Fibroblast of skin of abdomen (primary cell): ENCODE measurements at regions not wholly inside any gene's neighbourhood (a gene's known extent, or its start where the extent isn't known, plus 50 kb on each side); places are given as distances from the start of the nearest gene placed in this dataset.
"Not testable (repeated sequence)": the region's sequence is repeated elsewhere in the genome, so short reads cannot be mapped to it uniquely, and the experiment has no call there.

Source experiments
- DNase-seq: peaks from one replicate; pipeline ENCODE4 v3.0.0-alpha.2; 2013

DNA sequence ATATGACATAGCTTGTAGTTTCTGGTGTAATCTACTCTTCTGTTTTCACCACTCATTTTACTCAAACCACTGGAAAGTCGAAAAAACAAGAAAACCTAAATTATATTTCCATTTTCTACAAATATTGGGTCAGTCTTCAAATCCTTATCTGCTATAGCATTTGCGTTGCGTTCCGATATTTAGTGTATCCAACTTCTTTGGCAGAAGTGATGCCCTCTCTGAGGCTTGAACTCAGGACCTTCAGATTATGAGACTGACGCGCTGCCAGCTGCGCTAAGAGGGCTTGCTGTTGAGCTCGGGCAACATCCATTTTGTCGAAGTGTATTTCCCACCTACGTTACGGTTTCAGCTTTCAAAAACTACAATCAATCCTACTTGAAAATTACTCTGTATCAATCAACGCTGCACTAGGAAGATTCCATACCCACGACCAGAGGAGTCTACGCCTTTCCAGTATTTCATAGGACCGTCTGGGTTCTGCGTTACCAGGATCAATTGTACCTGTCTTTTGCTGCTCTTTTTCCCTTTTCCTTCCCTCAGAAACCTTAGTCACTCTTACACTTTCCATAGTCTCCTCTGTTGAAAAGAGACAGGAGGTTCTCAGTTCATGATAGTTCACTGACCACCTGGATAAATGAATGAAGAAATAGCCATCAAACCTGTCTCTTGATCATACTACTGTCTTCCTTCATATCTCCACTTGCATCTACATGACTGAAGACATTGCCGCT, 140.5 kb upstream of the ZNF322 start:
- not testable (repeated sequence) for DNase-seq

DNA sequence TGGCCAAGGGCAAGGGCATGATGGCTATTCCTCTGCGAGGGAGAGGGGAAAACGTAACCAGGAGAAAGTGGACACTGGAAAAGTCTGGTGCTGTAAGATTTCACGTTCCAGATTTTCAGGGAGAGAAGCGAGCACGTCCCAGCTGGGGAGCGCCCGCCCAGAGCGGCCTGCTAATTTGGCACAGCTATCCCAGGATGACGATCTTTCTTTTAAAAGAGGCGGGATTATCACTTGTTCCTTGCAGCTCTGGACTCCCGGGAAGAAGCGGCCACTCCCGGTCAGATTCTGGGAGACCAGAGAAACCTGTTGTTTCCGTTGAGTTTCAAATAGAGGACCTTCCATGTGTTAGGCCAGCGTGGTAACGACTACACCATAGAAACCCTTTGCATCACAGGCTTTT, 144.2 kb upstream of the ZNF322 start:
- not testable (repeated sequence) for DNase-seq

DNA sequence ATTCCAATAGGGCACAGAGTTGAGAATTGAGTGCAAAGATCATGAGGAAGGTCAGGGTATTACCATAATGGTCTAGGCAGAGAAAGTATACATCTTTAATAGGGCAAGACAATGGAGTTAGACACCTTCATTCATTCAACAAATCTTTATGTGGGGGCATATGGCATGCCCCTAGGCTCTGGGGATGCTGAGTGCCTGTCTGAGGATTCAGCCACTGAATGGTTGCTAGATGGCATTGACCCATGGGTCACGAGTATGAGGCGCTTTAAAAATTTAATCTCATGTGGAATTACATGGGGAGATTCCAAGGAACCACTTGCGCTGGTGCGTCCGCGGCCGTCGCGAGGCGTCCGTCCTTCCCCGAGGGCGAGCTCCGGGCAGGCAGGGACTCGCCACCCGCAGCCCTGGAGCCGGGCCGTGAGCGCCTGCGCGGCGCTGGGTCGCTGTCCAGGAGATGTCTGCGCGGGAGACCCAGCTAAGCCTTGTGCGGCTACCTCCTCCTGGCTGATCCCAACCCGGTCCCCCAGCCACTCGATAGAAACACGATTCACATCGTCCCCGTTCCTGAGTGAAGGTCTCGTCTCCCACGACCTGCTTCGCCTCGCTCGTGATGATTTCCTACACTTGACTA, 152.1 kb upstream of the ZNF322 start:
- not testable (repeated sequence) for DNase-seq

DNA sequence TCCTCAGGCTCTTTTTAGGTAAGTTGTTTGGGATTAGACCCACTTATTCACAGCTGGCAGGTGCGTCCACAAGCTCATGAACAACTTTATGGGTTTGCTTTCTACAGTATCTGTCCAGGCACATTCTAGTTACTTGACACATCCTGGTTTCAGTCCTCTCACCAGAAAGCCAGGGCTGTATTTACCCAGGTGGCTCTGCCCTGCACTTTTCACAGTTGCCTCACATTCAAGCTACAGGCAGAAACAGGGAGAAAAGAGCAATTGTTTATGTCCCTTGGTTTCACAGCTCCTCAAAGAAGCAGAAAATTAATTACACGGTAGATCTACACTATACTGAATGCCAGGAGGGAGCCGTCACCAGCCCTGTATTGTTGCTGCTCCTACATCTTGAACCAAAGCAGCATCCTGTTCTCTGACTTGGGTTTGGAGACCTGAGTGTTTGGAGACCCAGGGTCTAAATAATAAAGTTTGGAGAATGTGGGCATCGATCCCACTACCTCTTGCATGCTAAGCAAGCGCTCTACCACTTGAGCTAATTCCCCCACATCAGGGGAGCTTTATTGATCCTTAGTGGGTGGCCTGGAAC, 159.2 kb upstream of the ZNF322 start:
- not testable (repeated sequence) for DNase-seq

DNA sequence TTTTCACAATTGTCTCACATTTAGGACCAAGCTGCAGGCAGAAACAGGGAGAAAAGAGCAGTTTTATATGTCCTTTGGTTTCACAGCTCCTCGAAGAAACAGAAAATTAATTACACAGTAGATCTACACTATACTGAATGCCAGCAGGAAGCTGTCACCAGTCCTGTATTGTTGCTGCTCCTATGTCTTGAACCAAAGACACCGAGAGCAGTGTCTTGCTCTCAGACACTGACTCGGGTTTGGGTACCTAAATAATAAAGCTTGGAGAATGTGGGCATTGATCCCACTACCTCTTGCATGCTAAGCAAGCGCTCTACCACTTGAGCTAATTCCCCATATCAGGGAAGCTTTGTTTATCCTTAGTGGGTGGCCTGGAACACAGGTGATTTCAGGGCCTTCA, 168.4 kb upstream of the ZNF322 start:
- not testable (repeated sequence) for DNase-seq

DNA sequence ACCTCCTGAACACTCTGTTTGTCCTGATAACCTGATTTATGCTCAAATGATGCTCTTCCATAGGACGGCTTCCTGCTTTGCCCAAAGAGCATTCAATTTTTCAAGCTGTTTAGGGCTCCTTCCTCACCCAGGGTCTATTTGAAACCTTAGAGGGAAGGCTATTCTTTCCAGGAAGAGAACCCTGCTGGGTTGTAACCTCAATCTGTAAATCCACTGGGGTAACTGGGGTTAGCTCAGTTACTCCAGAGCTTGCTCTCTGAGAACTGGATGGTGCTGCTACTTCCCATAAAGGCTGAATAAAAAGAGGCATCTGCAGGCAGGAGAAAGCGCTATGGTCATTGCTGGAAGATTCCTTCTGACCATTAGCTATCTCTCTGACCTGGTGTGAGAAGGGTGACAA, 169.9 kb upstream of the ZNF322 start:
- DNase-seq = not testable (repeated sequence)

DNA sequence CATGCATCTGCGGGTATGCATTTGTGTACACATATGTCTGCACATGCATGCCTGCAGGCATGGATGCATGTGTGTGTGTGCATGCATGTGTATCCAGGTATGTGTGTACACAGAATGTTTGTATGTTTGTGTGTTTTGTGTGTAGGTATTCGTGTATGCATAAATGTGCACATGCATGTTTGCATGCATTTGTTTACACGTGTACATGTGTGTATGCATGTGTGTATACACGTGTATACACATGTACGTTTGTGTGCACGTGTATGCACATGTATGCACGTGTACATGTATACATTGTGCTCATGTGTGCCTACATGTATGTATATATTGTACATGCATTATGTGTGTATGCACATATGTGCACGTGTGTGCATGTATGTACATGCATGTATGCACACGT, 171.4 kb upstream of the ZNF322 start:
- not testable (repeated sequence) for DNase-seq

DNA sequence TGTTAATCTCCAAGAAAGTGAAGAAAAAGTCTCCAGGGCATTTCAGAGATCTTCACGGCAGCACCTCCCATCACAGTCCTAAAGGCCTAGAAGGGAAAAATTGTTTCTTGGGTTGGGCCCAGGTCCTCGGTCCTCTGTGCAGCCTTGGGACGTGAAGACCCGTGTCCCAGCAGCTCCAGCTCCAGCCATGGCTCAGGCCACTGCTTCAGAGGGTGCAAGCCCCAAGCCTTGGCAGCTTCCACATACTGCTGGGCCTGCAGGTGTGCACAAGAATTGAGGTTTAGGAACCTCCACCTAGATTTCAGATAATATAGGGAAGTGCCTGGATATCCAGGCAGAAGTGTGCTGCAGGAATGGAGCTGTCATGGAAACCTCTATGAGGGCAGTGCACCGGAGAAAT, 176.2 kb upstream of the ZNF322 start:
- DNase-seq = not testable (repeated sequence)

DNA sequence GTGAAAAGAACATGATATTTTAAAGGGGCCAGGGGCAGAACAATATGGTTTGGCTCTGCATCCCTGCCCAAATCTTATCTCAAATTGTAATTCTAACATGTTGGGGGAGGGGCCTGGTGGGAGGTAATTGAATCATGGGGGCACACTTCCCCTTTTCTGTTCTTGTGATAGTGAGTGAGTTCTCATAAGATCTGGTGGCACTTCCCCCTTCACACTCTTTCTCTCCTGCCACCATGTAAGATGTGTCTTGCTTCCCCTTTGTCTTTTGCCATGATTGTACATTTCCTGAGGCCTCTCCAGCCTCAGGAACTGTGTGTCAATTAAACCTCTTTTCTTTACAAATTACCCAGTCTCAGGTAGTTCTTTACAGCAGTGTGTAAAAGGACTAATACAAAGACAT, 177.1 kb upstream of the ZNF322 start:
- DNase-seq = not testable (repeated sequence)

DNA sequence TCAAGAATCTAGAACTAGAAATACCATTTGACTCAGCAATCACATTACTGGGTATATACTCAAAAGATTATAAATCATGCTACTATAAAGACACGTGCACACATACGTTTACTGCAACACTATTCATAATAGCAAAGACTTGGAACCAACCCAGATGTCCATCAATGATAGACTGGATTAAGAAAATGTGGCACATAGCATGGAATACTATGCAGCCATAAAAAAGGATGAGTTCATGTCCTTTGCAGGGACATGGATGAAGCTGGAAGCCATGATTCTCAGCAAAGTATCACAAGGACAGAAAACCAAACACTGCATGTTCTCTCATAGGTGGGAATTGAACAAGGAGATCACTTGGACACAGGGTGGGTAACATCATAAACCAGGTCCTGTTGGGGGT, 185.3 kb upstream of the ZNF322 start:
- DNase-seq = peak; percentile 16

DNA sequence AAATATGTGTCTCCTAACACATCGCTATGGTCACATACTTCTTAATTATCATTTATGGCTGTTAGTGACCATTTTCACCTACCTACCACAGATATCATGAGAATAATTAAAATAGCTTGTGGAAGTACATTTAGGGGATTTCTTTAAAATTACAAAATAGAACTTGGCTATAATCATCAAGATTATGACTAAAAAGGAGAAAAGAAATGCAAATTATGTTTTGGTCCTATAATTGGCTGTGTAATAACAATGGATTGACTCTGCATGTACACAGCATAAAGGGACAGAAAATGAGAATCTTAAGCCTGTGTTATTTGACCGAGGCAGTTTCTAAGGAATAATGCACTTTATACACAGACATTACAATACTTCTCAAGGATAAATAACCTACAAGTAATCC, 197.7 kb upstream of the ZNF322 start:
- not testable (repeated sequence) for DNase-seq

DNA sequence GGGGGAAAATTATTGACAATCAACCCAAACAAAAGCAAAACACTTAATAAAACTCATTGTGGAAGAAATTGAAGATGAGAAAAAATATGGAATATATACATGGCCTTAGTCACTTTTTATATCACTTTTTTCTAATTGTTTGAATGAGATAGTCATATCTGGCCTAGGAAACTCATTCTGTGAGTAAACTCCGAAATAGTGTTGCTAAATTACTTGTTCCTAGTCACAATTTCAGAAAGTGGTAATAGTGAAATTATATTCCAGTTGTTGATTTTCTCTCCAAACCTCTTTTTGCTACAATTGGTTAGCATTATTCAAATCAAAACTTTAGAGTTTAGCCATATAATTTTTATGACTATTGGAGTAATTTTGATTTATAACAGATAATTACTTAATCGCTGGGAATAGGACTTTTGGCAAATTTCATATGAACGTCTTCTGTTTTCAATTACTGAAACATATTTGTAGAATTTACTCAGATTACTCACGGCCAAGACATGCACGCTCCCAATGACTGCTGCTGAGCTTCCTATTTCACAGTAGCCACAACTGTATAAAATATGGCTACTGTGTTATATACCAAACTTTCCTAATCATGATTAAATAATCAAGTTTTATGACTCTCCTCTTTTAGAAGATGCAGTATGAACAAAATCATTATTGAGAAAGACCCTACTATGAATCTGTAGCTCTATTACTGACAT, 199.7 kb upstream of the ZNF322 start:
- DNase-seq = peak; percentile 2

DNA sequence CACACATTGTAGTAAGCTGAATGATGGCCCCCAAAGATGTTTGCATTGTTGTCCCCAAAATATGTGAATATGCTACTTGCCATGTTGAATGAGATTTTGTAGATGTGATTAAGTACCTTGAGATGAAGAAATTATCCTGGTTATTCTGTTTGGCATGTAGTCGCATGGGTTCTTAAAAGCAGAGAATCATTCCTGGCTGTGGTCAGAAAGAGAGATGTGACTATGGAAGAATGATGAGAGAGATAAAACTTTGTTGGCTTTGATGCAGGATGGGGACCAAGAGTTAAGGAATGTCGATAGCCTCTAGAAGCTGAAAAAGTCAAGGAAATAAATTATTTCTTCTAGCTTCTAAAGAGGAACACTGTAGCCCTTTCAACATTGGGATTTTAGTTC, 200.2 kb upstream of the ZNF322 start:
- DNase-seq = peak; percentile 63

DNA sequence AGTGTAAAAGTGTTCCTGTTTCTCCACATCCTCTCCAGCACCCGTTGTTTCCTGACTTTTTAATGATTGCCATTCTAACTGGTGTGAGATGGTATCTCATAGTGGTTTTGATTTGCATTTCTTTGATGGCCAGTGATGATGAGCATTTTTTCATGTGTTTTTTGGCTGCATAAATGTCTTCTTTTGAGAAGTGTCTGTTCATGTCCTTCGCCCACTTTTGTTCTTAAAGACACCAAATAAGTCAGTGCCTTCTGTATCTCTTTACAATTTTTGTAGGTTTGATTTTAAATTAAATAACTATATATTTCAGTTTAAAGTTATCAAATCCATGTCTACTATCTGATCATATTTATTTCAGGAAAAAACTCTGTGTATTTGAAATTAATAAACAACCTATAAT, 202.4 kb upstream of the ZNF322 start:
- DNase-seq = not testable (repeated sequence)

DNA sequence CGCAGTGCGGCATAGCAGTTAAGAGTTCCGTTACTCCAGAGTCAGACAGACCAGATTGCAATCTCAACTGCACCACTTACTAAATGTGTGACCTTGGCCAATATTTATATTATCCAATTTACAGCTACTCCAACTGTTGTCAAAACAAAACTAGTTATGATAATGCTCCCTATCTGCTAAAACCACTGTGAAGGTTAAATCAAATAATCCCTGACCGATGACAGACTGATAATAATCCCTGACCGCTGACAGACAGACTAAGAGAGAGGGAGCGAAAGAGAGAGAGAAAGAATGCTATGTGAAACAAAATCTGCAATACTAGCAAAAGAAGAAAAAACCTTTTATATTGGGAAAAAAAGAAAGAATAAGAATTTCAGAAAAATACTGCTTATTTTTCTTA, 204.1 kb upstream of the ZNF322 start:
- DNase-seq = not testable (repeated sequence)

DNA sequence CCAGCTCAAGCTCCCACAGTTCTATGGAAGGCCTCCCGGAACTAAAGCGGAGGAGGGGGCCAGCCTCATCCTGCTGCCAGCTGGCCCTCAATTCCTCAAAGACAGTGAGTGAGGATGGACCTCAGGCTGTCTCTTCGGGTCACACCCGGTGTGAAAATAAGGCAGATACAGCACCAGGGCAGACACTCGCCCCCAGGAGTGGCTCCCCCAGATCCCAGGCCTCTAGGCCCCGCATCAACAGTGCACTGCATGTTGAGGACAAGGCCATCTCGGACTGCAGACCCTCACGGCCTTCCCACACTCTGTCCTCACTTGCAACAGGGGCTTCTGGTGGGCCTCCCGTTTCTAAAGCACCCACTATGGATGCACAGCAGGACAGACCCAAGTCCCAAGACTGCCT, 239.2 kb upstream of the ZNF322 start:
- DNase-seq = not testable (repeated sequence)

DNA sequence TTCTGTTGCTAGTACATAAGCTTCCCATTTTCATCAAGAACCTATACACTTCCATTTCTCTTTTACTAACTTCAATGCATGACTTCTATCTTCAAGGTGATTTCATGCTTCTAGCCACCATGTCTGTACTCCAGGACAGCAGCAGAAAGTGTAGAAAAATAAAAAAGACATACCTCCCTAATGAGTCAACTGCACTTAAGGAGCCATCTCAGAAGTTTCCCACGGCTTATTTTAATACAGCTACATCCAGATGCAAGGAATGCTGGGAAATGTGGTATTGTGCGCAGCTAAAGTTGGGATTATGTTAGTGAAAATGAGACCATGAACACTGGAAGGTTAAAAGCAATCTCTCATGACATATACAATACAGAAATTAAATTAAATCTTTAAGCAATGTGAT, 264.7 kb upstream of the ZNF322 start:
- peak; percentile 12 for DNase-seq

DNA sequence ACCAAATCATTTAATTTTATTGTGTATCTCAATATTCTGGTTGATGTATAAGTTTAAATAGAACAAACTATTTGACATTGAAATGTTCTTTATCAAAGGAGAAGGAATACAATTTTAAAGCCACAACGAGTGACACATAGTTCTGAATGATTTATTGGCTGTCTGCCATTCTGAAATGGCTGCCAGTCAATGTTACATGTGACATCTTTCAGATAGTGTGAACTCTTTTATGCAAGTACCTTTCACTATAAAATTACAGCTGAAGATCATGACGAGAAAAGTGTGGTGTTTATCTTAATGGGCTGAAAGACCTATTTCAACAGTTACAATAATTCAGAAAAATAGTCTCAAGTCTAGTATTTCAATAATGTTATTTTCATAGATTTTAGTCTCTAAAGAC, 268.6 kb upstream of the ZNF322 start:
- DNase-seq = not testable (repeated sequence)

DNA sequence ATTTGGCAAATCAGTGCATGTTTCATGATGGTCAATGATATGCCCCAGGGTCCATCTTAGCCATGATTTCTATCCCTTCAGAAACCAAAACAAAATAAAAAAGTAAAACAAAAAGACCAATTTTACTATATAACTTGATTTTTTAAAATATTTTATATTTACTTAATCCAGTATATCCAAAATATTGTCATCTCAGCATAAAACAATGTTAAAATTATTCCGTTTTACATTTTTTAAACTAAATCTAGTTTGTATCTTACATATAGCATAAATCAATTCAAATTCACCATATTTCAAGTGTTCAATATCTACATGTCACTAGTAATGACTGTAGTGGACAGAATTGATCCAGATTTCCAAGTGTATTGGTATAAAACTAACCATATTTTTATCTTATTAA, 277.7 kb upstream of the ZNF322 start:
- not testable (repeated sequence) for DNase-seq

DNA sequence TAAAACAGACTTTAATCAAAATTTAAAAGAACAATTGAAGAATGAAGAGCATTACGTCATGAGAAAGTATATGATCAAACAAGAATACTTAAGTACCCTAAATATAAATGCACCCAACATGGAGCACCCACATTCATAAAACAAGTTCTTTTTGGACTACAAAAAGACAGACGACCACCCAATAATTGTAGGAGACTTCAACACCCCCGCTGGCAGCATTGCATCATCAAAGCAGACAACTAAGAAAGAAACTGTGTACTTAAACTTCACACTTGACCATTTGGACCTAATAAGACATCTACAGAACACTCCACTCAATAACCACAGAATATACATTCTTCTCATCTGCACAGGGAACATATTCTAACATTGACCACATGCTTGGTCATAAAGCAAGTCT, 291.7 kb upstream of the ZNF322 start:
- DNase-seq = not testable (repeated sequence)

DNA sequence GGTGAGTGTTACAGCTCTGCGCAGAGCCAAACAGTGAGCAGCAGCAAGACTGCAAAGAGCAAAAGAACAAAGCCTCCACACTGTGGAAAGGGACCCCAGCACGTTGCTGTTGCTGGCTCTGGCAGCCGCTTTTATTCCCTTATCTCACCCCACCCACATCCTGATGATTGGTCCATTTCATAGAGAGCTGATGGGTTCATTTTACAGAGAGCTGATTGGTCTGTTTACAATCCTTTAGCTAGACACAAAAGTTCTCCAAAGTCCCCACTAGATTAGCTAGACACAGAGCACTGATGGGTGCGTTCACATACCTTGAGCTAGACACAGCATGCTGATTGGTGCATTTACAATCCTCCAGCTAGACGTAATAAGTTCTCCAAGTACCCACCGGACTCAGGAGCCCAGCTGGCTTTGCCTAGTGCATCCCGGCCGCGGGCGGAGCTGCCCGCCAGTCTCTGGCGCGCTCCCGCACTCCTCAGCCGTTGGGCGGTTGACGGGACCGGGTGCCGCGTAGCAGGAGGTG, 291.4 kb upstream of the PRSS16 start:
- peak; percentile 74 for DNase-seq

DNA sequence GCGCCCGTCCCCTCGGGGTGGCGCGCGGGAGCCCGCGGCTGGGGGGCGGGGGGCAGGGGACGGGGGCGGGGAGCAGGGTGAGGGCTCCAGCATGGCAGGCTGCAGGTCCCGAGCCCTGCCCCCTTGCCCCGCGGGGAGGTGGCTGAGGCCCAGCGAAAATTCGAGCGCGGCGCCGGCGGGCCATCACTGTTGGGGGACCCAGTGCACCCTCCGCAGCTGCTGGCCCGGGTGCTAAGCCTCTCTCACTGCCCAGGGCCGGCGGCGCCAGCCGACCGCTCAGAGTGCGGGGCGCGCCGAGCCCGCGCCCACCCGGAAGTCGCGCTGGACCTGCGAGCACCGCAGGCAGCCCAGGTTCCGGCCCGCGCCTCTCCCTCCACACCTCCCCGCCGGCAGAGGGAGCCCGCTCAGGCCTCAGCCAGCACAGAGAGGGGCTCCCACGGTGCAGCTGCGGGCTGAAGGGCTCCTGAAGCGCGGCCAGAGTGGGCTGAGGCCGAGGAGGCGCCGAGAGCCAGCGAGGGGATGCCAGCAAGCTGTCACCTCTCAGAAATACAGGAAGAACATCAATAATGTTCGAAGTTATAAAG, 290.8 kb upstream of the PRSS16 start:
- DNase-seq = peak; percentile 69
